ENCODE measurements at regions not wholly inside any gene's neighbourhood (a gene's known extent, or its start where the extent isn't known, plus 50 kb on each side); places are given as distances from the start of the nearest gene placed in this dataset.

DNA sequence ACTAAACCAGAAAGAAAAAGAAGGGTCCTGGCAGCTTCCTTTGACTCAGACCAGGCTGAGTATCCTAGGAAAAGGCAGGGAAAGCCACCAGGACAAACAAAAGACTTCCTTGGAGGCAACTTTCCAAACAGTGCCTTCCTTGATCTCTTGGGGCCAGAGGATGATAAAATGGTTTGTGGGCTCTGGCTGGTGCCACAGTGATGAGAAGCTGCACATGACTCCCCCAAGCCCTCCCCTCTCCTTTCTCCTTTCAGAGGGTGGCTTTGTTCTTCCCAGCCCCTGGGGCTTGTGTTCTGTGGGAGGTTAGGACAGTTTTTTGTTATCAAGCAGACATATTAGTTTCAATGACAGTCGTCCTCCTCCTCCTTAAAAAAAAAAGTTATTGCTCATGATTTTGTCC lies 183.2 kb downstream of the SEM1 start:
- H3K27ac Mint-ChIP-seq, result no peak overlapping the region
- ChIA-PET POLR2A (no interaction called here), CTCF (no interaction called here)
- no peaks in the 10 kb centered on the region for H3K27me3 Mint-ChIP-seq (ENCODE audit: low read depth)
- no peaks in the 10 kb centered on the region for H3K4me1 Mint-ChIP-seq
- no peak for ATAC-seq
- no peaks in the 10 kb centered on the region for H3K9me3 Mint-ChIP-seq
- TF ChIP-seq, protein P1, sequence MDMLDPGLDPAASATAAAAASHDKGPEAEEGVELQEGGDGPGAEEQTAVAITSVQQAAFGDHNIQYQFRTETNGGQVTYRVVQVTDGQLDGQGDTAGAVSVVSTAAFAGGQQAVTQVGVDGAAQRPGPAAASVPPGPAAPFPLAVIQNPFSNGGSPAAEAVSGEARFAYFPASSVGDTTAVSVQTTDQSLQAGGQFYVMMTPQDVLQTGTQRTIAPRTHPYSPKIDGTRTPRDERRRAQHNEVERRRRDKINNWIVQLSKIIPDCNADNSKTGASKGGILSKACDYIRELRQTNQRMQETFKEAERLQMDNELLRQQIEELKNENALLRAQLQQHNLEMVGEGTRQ (CRISPR knock-in tag; IDR thresholded peaks at IDR 0.05), result no peak
- TF ChIP-seq, protein P2, sequence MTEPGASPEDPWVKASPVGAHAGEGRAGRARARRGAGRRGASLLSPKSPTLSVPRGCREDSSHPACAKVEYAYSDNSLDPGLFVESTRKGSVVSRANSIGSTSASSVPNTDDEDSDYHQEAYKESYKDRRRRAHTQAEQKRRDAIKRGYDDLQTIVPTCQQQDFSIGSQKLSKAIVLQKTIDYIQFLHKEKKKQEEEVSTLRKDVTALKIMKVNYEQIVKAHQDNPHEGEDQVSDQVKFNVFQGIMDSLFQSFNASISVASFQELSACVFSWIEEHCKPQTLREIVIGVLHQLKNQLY (CRISPR knock-in tag; IDR thresholded peaks at IDR 0.05), result no peak
- TF ChIP-seq, protein P3, sequence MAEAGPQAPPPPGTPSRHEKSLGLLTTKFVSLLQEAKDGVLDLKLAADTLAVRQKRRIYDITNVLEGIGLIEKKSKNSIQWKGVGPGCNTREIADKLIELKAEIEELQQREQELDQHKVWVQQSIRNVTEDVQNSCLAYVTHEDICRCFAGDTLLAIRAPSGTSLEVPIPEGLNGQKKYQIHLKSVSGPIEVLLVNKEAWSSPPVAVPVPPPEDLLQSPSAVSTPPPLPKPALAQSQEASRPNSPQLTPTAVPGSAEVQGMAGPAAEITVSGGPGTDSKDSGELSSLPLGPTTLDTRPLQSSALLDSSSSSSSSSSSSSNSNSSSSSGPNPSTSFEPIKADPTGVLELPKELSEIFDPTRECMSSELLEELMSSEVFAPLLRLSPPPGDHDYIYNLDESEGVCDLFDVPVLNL (CRISPR knock-in tag; IDR thresholded peaks at IDR 0.05; ENCODE audit: borderline replicate concordance, low read depth), result no peak
- TF ChIP-seq CTCF (IDR thresholded peaks at IDR 0.05) (no peak), NR3C1 (CRISPR knock-in tag; conservative IDR thresholded peaks at IDR 0.05; ENCODE audit: low read depth) (no peak), CREB1 (CRISPR knock-in tag; IDR thresholded peaks at IDR 0.05) (no peak), GTF2I (CRISPR knock-in tag; conservative IDR thresholded peaks at IDR 0.05) (no peak), ETV6 (CRISPR knock-in tag; IDR thresholded peaks at IDR 0.05) (no peak), ATF3 (CRISPR knock-in tag; conservative IDR thresholded peaks at IDR 0.05) (no peak), SMAD3 (CRISPR knock-in tag; IDR thresholded peaks at IDR 0.05; ENCODE audit: borderline replicate concordance) (no peak), TCF7 (CRISPR knock-in tag; IDR thresholded peaks at IDR 0.05; ENCODE audit: low read depth) (no peak)
- TF ChIP-seq, protein P4, sequence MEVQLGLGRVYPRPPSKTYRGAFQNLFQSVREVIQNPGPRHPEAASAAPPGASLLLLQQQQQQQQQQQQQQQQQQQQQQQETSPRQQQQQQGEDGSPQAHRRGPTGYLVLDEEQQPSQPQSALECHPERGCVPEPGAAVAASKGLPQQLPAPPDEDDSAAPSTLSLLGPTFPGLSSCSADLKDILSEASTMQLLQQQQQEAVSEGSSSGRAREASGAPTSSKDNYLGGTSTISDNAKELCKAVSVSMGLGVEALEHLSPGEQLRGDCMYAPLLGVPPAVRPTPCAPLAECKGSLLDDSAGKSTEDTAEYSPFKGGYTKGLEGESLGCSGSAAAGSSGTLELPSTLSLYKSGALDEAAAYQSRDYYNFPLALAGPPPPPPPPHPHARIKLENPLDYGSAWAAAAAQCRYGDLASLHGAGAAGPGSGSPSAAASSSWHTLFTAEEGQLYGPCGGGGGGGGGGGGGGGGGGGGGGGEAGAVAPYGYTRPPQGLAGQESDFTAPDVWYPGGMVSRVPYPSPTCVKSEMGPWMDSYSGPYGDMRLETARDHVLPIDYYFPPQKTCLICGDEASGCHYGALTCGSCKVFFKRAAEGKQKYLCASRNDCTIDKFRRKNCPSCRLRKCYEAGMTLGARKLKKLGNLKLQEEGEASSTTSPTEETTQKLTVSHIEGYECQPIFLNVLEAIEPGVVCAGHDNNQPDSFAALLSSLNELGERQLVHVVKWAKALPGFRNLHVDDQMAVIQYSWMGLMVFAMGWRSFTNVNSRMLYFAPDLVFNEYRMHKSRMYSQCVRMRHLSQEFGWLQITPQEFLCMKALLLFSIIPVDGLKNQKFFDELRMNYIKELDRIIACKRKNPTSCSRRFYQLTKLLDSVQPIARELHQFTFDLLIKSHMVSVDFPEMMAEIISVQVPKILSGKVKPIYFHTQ (CRISPR knock-in tag; IDR thresholded peaks at IDR 0.05), result no peak
- no peak for DNase-seq (ENCODE audit: low spot score)
- H3K36me3 Mint-ChIP-seq, result no peaks in the 10 kb centered on the region
- no peak overlapping the region for H3K4me3 Mint-ChIP-seq

DNA sequence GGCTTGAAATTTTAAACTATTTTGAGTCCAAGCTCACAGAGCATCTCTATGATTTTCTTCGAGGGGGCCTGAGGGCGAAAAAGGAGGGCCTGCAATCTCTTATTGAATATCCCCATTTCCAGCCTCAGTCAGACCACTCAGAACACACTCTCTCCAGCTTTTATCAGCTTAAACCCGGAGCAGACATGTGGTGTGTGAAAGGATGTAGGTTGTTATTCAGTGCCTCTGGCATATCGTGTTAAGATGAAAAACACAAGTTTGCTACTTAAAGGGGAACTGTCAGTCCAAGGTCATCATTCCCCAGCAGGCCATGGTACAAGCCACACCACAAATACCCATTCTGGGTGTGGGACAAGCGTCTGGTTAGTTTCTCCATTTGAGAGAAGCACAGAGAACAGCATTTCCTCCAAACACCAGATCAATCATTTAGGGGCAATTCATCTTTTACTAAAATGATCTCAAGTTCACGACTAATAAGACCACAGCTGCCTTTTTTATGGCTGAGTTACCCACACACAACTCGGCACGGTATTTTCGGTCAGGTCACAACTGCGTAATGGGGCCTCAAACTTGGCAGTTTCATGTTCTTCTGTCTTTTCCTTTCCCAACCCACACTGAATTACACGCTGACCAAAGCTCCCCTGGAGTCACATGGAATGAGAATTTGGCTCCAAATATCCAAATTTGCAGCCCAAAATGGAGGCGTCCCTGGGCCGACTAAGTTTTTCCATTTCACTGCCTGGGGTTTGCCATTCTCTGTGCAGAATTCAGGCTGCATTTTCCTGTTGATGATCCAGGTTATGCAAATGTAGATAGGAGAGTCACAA lies 188.4 kb downstream of the SEM1 start:
- Mint-ChIP-seq H3K4me3 (no peak overlapping the region), H3K27ac (no peak overlapping the region), H3K36me3 (no peaks in the 10 kb centered on the region), H3K4me1 (no peaks in the 10 kb centered on the region), H3K27me3 (ENCODE audit: low read depth) (no peaks in the 10 kb centered on the region), H3K9me3 (peaks cover 7% of the 10 kb centered on the region)
- ChIA-PET CTCF (no interaction called here), POLR2A (no interaction called here)
- no peak for ATAC-seq
- no peak for DNase-seq (ENCODE audit: low spot score)
- TF ChIP-seq TEAD1 (CRISPR knock-in tag; IDR thresholded peaks at IDR 0.05), result no peak
- no peak for TF ChIP-seq IRF2 (CRISPR knock-in tag; IDR thresholded peaks at IDR 0.05; ENCODE audit: borderline replicate concordance, low read depth)
- no peak for TF ChIP-seq KAT7 (CRISPR knock-in tag; IDR thresholded peaks at IDR 0.05; ENCODE audit: borderline replicate concordance)
- TF ChIP-seq ZNF138 (CRISPR knock-in tag; conservative IDR thresholded peaks at IDR 0.05), result no peak
- TF ChIP-seq ATF1 (CRISPR knock-in tag; IDR thresholded peaks at IDR 0.05), result no peak
- TF ChIP-seq, protein P3 (CRISPR knock-in tag; IDR thresholded peaks at IDR 0.05; ENCODE audit: borderline replicate concordance, low read depth), result no peak
- TF ChIP-seq, protein P5, sequence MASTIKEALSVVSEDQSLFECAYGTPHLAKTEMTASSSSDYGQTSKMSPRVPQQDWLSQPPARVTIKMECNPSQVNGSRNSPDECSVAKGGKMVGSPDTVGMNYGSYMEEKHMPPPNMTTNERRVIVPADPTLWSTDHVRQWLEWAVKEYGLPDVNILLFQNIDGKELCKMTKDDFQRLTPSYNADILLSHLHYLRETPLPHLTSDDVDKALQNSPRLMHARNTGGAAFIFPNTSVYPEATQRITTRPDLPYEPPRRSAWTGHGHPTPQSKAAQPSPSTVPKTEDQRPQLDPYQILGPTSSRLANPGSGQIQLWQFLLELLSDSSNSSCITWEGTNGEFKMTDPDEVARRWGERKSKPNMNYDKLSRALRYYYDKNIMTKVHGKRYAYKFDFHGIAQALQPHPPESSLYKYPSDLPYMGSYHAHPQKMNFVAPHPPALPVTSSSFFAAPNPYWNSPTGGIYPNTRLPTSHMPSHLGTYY (CRISPR knock-in tag; IDR thresholded peaks at IDR 0.05), result no peak
- TF ChIP-seq ELF4 (CRISPR knock-in tag; IDR thresholded peaks at IDR 0.05; ENCODE audit: low read depth), result no peak
- no peak for TF ChIP-seq CDX4 (CRISPR knock-in tag; IDR thresholded peaks at IDR 0.05; ENCODE audit: borderline replicate concordance)
- no peak for TF ChIP-seq NFE2L1 (CRISPR knock-in tag; IDR thresholded peaks at IDR 0.05)
- no peak for TF ChIP-seq ZSCAN18 (CRISPR knock-in tag; IDR thresholded peaks at IDR 0.05)
